ENCODE measurements at regions not wholly inside any gene's neighbourhood (a gene's known extent, or its start where the extent isn't known, plus 50 kb on each side); places are given as distances from the start of the nearest gene placed in this dataset.
A peak's percentile ranks its signal among the peaks of the same experiment; 100 is the strongest.

GRCh38 chr16:5615868-5616642, 518.5 kb upstream of the EEF2KMT start:
- Histone ChIP-seq H3K9me3 (ENCODE audit: severe bottlenecking) (no peaks in the 10 kb centered on the region), H3K4me1 (ENCODE audit: insufficient read depth, poor library complexity, severe bottlenecking) (no peaks in the 10 kb centered on the region), H3K36me3 (ENCODE audit: low read depth) (no peaks in the 10 kb centered on the region), H3K4me3 (ENCODE audit: severe bottlenecking) (no peak overlapping the region), H3K27ac (ENCODE audit: poor library complexity, severe bottlenecking) (no peak overlapping the region), H3K27me3 (ENCODE audit: insufficient read depth, poor library complexity, severe bottlenecking) (no peaks in the 10 kb centered on the region)
- ATAC-seq (ENCODE audit: low read depth) (peak; percentile 75), DNase-seq (ENCODE audit: low spot score) (no peak)
- peak; percentile 66 for TF ChIP-seq CTCF (IDR thresholded peaks at IDR 0.05; ENCODE audit: poor library complexity, severe bottlenecking)

GRCh38 chr16:5607169-5607568, 509.6 kb upstream of the EEF2KMT start:
- DNase-seq (ENCODE audit: low spot score) (no peak), ATAC-seq (ENCODE audit: low read depth) (no peak)
- no peaks in the 10 kb centered on the region for H3K9me3 ChIP-seq (ENCODE audit: severe bottlenecking)
- H3K27ac ChIP-seq (ENCODE audit: poor library complexity, severe bottlenecking) = no peak overlapping the region
- no peak for TF ChIP-seq CTCF (IDR thresholded peaks at IDR 0.05; ENCODE audit: poor library complexity, severe bottlenecking)
- no peaks in the 10 kb centered on the region for H3K36me3 ChIP-seq (ENCODE audit: low read depth)
- H3K27me3 ChIP-seq (ENCODE audit: insufficient read depth, poor library complexity, severe bottlenecking) = no peaks in the 10 kb centered on the region
- H3K4me1 ChIP-seq (ENCODE audit: insufficient read depth, poor library complexity, severe bottlenecking) = no peaks in the 10 kb centered on the region
- H3K4me3 ChIP-seq (ENCODE audit: severe bottlenecking) = no peak overlapping the region

- no peak for DNase-seq (ENCODE audit: low spot score)
- no peak overlapping the region for H3K27ac ChIP-seq (ENCODE audit: poor library complexity, severe bottlenecking)
These were observed 507.8 kb upstream of the EEF2KMT start for GRCh38 chr16:5605404-5605803.

GRCh38 chr16:5604770-5605169, 507.2 kb upstream of the EEF2KMT start:
- ATAC-seq (ENCODE audit: low read depth) = peak; percentile 57; the same call in 2 of the 3 replicates
- peak; percentile 25 for TF ChIP-seq CTCF (IDR thresholded peaks at IDR 0.05; ENCODE audit: poor library complexity, severe bottlenecking)
- Histone ChIP-seq H3K4me1 (ENCODE audit: insufficient read depth, poor library complexity, severe bottlenecking) (no peaks in the 10 kb centered on the region), H3K36me3 (ENCODE audit: low read depth) (no peaks in the 10 kb centered on the region), H3K27ac (ENCODE audit: poor library complexity, severe bottlenecking) (no peak overlapping the region), H3K27me3 (ENCODE audit: insufficient read depth, poor library complexity, severe bottlenecking) (no peaks in the 10 kb centered on the region), H3K4me3 (ENCODE audit: severe bottlenecking) (no peak overlapping the region), H3K9me3 (ENCODE audit: severe bottlenecking) (no peaks in the 10 kb centered on the region)
- no peak for DNase-seq (ENCODE audit: low spot score)

More at GRCh38 chr16:5605404-5605803, 507.8 kb upstream of the EEF2KMT start:
- Histone ChIP-seq H3K36me3 (ENCODE audit: low read depth) (no peaks in the 10 kb centered on the region), H3K27me3 (ENCODE audit: insufficient read depth, poor library complexity, severe bottlenecking) (no peaks in the 10 kb centered on the region), H3K4me1 (ENCODE audit: insufficient read depth, poor library complexity, severe bottlenecking) (no peaks in the 10 kb centered on the region), H3K9me3 (ENCODE audit: severe bottlenecking) (no peaks in the 10 kb centered on the region), H3K4me3 (ENCODE audit: severe bottlenecking) (no peak overlapping the region)
- ATAC-seq (ENCODE audit: low read depth) = no peak
- TF ChIP-seq CTCF (IDR thresholded peaks at IDR 0.05; ENCODE audit: poor library complexity, severe bottlenecking) = no peak

GRCh38 chr16:5603836-5604235, 506.2 kb upstream of the EEF2KMT start:
- no peak for ATAC-seq (ENCODE audit: low read depth)

More at GRCh38 chr16:5603836-5604235, 506.2 kb upstream of the EEF2KMT start:
- Histone ChIP-seq H3K4me3 (ENCODE audit: severe bottlenecking) (no peak overlapping the region), H3K36me3 (ENCODE audit: low read depth) (no peaks in the 10 kb centered on the region), H3K27ac (ENCODE audit: poor library complexity, severe bottlenecking) (no peak overlapping the region), H3K9me3 (ENCODE audit: severe bottlenecking) (no peaks in the 10 kb centered on the region), H3K27me3 (ENCODE audit: insufficient read depth, poor library complexity, severe bottlenecking) (no peaks in the 10 kb centered on the region), H3K4me1 (ENCODE audit: insufficient read depth, poor library complexity, severe bottlenecking) (no peaks in the 10 kb centered on the region)
- TF ChIP-seq CTCF (IDR thresholded peaks at IDR 0.05; ENCODE audit: poor library complexity, severe bottlenecking) = no peak
- no peak for DNase-seq (ENCODE audit: low spot score)
